ENCODE measurements at regions not wholly inside any gene's neighbourhood (a gene's known extent, or its start where the extent isn't known, plus 50 kb on each side); places are given as distances from the start of the nearest gene placed in this dataset.

DNA sequence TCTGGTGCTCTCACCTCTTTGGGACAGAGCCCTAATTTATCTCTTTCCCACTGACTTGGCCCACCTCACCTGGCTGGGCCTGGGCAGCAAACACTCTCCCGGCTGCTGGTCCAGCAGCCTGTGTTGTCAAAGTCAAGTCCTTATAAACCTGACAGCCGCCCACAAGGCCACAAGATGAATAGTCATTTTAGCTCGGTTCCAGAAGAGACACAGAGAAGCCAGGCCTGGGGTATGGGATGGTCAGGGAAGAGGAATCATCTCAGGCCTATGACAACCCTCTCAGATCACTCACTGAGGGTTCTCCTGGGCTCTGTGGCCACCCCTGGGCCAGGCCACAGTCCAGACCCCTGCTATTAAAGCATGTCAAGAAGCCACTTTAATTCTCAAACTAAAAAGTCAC, 158.5 kb downstream of the FOXD2 start:
- Histone ChIP-seq H3K4me2 (ENCODE audit: control insufficient read depth, extremely low read depth, insufficient read depth, low read depth, low read length) (no peak overlapping the region), H3K27me3 (ENCODE audit: control insufficient read depth, extremely low read depth, insufficient read depth, low read length) (peaks cover 25% of the 10 kb centered on the region), H3K9me1 (ENCODE audit: control insufficient read depth, extremely low read depth, insufficient read depth, low read length) (no peaks in the 10 kb centered on the region), H2AFZ (ENCODE audit: control insufficient read depth, low read length) (no peak overlapping the region), H3K27ac (ENCODE audit: control insufficient read depth, insufficient read depth, low read length) (no peak overlapping the region), H3K4me3 (ENCODE audit: control insufficient read depth in 2 of 3, extremely low read depth in 1 of 3, insufficient read depth in 2 of 3, low read depth in 1 of 3, low read length in 3 of 3) (no peak overlapping the region), H3K79me2 (ENCODE audit: control insufficient read depth, insufficient read depth, low read length) (no peaks in the 10 kb centered on the region), H3K9ac (ENCODE audit: control insufficient read depth, extremely low read depth, insufficient read depth, low read length) (no peak overlapping the region), H3K9me3 (ENCODE audit: control insufficient read depth, low read depth, low read length) (no peaks in the 10 kb centered on the region), H3K4me1 (ENCODE audit: control insufficient read depth, extremely low read depth, insufficient read depth, low read length) (no peaks in the 10 kb centered on the region), H4K20me1 (ENCODE audit: control insufficient read depth, extremely low read depth, insufficient read depth, low read length) (no peaks in the 10 kb centered on the region), H3K36me3 (ENCODE audit: control insufficient read depth in 2 of 2, extremely low read depth in 1 of 2, insufficient read depth in 2 of 2, low read length in 2 of 2) (no peaks in the 10 kb centered on the region)
- FAIRE-seq (no peak), DNase-seq (ENCODE audit: low read depth, low spot score) (no peak)
- TF ChIP-seq, protein P1, sequence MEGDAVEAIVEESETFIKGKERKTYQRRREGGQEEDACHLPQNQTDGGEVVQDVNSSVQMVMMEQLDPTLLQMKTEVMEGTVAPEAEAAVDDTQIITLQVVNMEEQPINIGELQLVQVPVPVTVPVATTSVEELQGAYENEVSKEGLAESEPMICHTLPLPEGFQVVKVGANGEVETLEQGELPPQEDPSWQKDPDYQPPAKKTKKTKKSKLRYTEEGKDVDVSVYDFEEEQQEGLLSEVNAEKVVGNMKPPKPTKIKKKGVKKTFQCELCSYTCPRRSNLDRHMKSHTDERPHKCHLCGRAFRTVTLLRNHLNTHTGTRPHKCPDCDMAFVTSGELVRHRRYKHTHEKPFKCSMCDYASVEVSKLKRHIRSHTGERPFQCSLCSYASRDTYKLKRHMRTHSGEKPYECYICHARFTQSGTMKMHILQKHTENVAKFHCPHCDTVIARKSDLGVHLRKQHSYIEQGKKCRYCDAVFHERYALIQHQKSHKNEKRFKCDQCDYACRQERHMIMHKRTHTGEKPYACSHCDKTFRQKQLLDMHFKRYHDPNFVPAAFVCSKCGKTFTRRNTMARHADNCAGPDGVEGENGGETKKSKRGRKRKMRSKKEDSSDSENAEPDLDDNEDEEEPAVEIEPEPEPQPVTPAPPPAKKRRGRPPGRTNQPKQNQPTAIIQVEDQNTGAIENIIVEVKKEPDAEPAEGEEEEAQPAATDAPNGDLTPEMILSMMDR (optimal IDR thresholded peaks at IDR 0.05 in 1 of 3, IDR thresholded peaks at IDR 0.05 in 1 of 3, conservative IDR thresholded peaks at IDR 0.05 in 1 of 3; ENCODE audit: extremely low read depth in 1 of 3, insufficient read depth in 2 of 3, low read length in 3 of 3) = no peak
- TF ChIP-seq EZH2 (IDR thresholded peaks at IDR 0.05; ENCODE audit: low read length) = no peak
- dilution Hi-C loops (cut with MboI; ENCODE audit: extremely low pct_ligation_motif_present, low sequenced_read_pairs) = no loop called here

- Histone ChIP-seq H3K4me3 (ENCODE audit: control insufficient read depth in 2 of 3, extremely low read depth in 1 of 3, insufficient read depth in 2 of 3, low read depth in 1 of 3, low read length in 3 of 3) (no peak overlapping the region), H3K9ac (ENCODE audit: control insufficient read depth, extremely low read depth, insufficient read depth, low read length) (no peak overlapping the region), H3K79me2 (ENCODE audit: control insufficient read depth, insufficient read depth, low read length) (no peaks in the 10 kb centered on the region), H4K20me1 (ENCODE audit: control insufficient read depth, extremely low read depth, insufficient read depth, low read length) (no peaks in the 10 kb centered on the region), H3K4me1 (ENCODE audit: control insufficient read depth, extremely low read depth, insufficient read depth, low read length) (no peaks in the 10 kb centered on the region), H3K27ac (ENCODE audit: control insufficient read depth, insufficient read depth, low read length) (no peak overlapping the region), H3K36me3 (ENCODE audit: control insufficient read depth in 2 of 2, extremely low read depth in 1 of 2, insufficient read depth in 2 of 2, low read length in 2 of 2) (no peaks in the 10 kb centered on the region), H3K9me3 (ENCODE audit: control insufficient read depth, low read depth, low read length) (no peaks in the 10 kb centered on the region), H3K27me3 (ENCODE audit: control insufficient read depth, extremely low read depth, insufficient read depth, low read length) (peaks cover 8% of the 10 kb centered on the region), H3K4me2 (ENCODE audit: control insufficient read depth, extremely low read depth, insufficient read depth, low read depth, low read length) (no peak overlapping the region), H2AFZ (ENCODE audit: control insufficient read depth, low read length) (no peak overlapping the region), H3K9me1 (ENCODE audit: control insufficient read depth, extremely low read depth, insufficient read depth, low read length) (no peaks in the 10 kb centered on the region)
- dilution Hi-C loops (cut with MboI; ENCODE audit: extremely low pct_ligation_motif_present, low sequenced_read_pairs) = no loop called here
- FAIRE-seq (no peak), DNase-seq (ENCODE audit: low read depth, low spot score) (no peak)
- TF ChIP-seq, protein P1 (optimal IDR thresholded peaks at IDR 0.05 in 1 of 3, IDR thresholded peaks at IDR 0.05 in 1 of 3, conservative IDR thresholded peaks at IDR 0.05 in 1 of 3; ENCODE audit: extremely low read depth in 1 of 3, insufficient read depth in 2 of 3, low read length in 3 of 3) = no peak
- no peak for TF ChIP-seq EZH2 (IDR thresholded peaks at IDR 0.05; ENCODE audit: low read length)
Observed at GRCh38 chr1:47598357-47598756, 160.5 kb downstream of the FOXD2 start.
